ENCODE measurements at regions not wholly inside any gene's neighbourhood (a gene's known extent, or its start where the extent isn't known, plus 50 kb on each side); places are given as distances from the start of the nearest gene placed in this dataset.
A peak's percentile ranks its signal among the peaks of the same experiment; 100 is the strongest.
"Not testable (repeated sequence)": the region's sequence is repeated elsewhere in the genome, so short reads cannot be mapped to it uniquely, and the experiment has no call there.

DNA sequence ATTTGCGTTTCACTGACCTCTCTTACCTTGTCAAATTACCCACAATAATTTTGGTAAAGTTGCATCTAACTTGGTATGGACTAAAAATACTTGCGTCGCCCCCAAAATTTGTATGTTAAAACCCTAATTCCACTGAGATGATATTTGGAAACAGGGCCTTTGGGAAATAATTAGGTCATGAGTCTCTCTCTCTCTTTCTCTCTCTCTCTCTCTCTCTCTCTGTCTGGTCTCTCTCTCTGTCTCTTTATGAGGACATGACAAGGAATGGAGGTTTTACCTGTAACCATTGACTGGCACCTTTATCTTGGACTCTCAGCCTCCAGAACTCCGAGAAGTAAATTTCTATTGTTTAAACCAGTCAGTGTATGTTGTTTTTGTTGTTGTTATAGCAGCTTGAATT is 111.5 kb upstream of the BDP1 start:
- POLR2A ChIA-PET (ENCODE audit: low non-redundant PET); BruUV-seq (replicated peaks); H3K27me3 ChIP-seq (replicated peaks; ENCODE audit: insufficient read depth, low read depth, low read length, poor library complexity): not testable (repeated sequence)

DNA sequence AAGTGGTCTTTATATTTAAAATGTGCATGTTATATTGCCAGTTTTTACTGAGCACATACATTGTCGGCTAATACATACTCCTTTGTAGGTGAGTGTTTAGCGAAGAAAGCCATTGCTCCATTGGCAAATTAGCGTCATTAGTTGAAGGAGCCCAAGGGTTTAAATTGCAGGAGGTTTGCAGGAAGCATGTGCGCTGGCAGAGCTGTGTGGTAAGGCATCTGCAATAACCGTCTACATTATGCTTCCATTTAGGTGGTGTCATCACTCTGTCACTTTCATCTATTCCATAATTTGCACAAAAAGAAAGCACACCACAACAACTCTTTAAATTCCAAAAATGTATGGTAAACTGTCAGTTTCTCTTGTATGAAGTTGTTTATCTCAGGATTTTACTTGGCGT is 82.8 kb upstream of the BDP1 start:
- H3K9me3 ChIP-seq (ENCODE audit: low read depth, low read length, poor library complexity, severe bottlenecking); CTCF ChIA-PET; DNase-seq (ENCODE audit: low spot score); POLR2A ChIA-PET (ENCODE audit: low non-redundant PET); H3K36me3 ChIP-seq (ENCODE audit: insufficient read depth, low read length, poor library complexity, severe bottlenecking); intact Hi-C loops (cut with micrococcal nuclease; ENCODE audit: unreplicated experiment); BruUV-seq (replicated peaks); H3K27ac ChIP-seq (ENCODE audit: low read depth, low read length, poor library complexity, severe bottlenecking); H3K27me3 ChIP-seq (replicated peaks; ENCODE audit: insufficient read depth, low read depth, low read length, poor library complexity); H3K4me3 ChIP-seq (ENCODE audit: low read depth, low read length, poor library complexity, severe bottlenecking); H3K4me1 ChIP-seq (ENCODE audit: insufficient read depth, low read length, poor library complexity, severe bottlenecking): not testable (repeated sequence)

More for the DNA sequence above, 111.5 kb upstream of the BDP1 start:
- H3K27ac ChIP-seq (ENCODE audit: low read depth, low read length, poor library complexity, severe bottlenecking); H3K9me3 ChIP-seq (ENCODE audit: low read depth, low read length, poor library complexity, severe bottlenecking); DNase-seq (ENCODE audit: low spot score); H3K4me3 ChIP-seq (ENCODE audit: low read depth, low read length, poor library complexity, severe bottlenecking); H3K4me1 ChIP-seq (ENCODE audit: insufficient read depth, low read length, poor library complexity, severe bottlenecking); CTCF ChIA-PET; H3K36me3 ChIP-seq (ENCODE audit: insufficient read depth, low read length, poor library complexity, severe bottlenecking); intact Hi-C loops (cut with micrococcal nuclease; ENCODE audit: unreplicated experiment): not testable (repeated sequence)

DNA sequence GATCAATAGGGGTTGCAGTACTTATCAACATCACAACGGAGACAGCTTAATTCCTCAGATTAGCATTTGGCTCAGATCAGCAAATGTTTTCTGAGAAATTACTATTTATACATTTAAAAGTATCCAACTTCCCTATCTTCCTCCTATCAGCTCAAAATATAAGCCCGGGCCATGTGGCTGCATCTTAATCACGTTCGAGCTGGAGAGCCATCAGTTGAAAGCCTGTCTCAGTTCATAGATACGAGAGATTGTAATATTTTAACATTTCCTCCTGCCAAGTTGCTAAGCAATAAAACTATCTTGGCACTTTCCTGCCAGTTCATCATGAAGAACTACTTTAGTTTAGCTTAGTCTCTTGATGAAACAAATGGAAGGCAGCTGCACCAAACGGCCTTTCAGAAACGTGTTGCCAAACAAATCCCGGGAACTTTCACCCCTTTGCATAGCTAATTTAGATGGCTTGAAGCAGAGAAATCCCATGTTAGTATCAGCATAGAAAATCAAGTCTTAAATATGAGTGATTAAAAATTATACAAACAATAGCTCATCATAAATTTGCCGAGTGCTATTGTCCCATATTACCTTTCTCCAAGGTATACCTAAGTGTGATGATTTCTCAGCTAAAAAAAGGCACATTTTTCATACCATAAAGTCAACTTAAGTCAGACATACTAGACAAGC is 82.3 kb upstream of the BDP1 start:
- intact Hi-C loops (cut with micrococcal nuclease; ENCODE audit: unreplicated experiment); POLR2A ChIA-PET (ENCODE audit: low non-redundant PET); H3K27ac ChIP-seq (ENCODE audit: low read depth, low read length, poor library complexity, severe bottlenecking); H3K4me1 ChIP-seq (ENCODE audit: insufficient read depth, low read length, poor library complexity, severe bottlenecking); H3K9me3 ChIP-seq (ENCODE audit: low read depth, low read length, poor library complexity, severe bottlenecking); H3K36me3 ChIP-seq (ENCODE audit: insufficient read depth, low read length, poor library complexity, severe bottlenecking); H3K27me3 ChIP-seq (replicated peaks; ENCODE audit: insufficient read depth, low read depth, low read length, poor library complexity); H3K4me3 ChIP-seq (ENCODE audit: low read depth, low read length, poor library complexity, severe bottlenecking); BruUV-seq (replicated peaks); CTCF ChIA-PET: not testable (repeated sequence)
- peak; percentile 27 for DNase-seq (ENCODE audit: low spot score)

DNA sequence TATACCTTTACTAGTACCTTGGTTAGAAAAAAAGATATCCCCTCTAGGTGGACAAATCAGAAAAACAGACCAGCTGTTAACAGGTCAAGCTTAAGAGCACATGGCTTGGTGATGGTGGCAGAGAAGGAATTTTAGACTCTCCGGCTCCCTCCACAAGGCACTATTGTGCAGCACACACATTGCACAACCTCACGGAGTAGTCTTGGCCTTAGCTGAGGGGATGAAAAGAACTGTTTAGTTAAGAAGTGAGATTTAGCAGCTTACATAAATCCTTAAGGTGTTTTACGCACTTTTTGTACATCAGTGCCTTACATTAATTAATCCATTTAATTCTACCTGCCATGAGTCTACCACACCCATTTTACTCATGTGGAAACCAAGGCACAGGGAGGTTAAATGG is 71.2 kb upstream of the BDP1 start:
- H3K27ac ChIP-seq (ENCODE audit: low read depth, low read length, poor library complexity, severe bottlenecking); H3K4me1 ChIP-seq (ENCODE audit: insufficient read depth, low read length, poor library complexity, severe bottlenecking); H3K27me3 ChIP-seq (replicated peaks; ENCODE audit: insufficient read depth, low read depth, low read length, poor library complexity); CTCF ChIA-PET; H3K9me3 ChIP-seq (ENCODE audit: low read depth, low read length, poor library complexity, severe bottlenecking); intact Hi-C loops (cut with micrococcal nuclease; ENCODE audit: unreplicated experiment); BruUV-seq (replicated peaks); H3K4me3 ChIP-seq (ENCODE audit: low read depth, low read length, poor library complexity, severe bottlenecking); DNase-seq (ENCODE audit: low spot score); H3K36me3 ChIP-seq (ENCODE audit: insufficient read depth, low read length, poor library complexity, severe bottlenecking); POLR2A ChIA-PET (ENCODE audit: low non-redundant PET): not testable (repeated sequence)

DNA sequence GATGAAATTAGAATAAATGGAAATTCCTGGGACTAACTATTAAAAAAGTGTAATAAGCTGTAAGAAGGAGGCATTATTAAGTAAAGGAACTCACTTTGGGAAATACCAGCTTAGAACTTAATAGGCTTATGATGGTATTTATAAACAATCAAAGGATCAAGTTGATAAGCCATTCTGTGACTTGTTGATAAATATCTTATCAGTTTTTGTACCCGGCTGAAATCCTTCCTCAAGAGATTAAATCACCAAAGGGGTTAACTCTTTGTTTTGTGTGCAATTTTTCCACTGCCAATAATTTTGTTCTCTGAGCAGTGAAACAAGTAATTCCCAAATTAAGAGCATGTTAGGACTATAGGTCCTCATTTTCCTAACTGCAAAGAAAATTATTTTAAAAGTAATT is 70.7 kb upstream of the BDP1 start:
- H3K27me3 ChIP-seq (replicated peaks; ENCODE audit: insufficient read depth, low read depth, low read length, poor library complexity), result no peaks in the 10 kb centered on the region
- no peak overlapping the region for H3K27ac ChIP-seq (ENCODE audit: low read depth, low read length, poor library complexity, severe bottlenecking)
- no peaks in the 10 kb centered on the region for H3K36me3 ChIP-seq (ENCODE audit: insufficient read depth, low read length, poor library complexity, severe bottlenecking)
- H3K4me1 ChIP-seq (ENCODE audit: insufficient read depth, low read length, poor library complexity, severe bottlenecking), result no peaks in the 10 kb centered on the region
- DNase-seq (ENCODE audit: low spot score), result no peak
- intact Hi-C loops (cut with micrococcal nuclease; ENCODE audit: unreplicated experiment), result no loop called here
- no peaks in the 10 kb centered on the region for H3K9me3 ChIP-seq (ENCODE audit: low read depth, low read length, poor library complexity, severe bottlenecking)
- TF ChIP-seq EZH2 (IDR thresholded peaks at IDR 0.05; ENCODE audit: borderline replicate concordance, low read depth, low read length, poor library complexity, severe bottlenecking), result no peak
- TF ChIP-seq, protein P1, sequence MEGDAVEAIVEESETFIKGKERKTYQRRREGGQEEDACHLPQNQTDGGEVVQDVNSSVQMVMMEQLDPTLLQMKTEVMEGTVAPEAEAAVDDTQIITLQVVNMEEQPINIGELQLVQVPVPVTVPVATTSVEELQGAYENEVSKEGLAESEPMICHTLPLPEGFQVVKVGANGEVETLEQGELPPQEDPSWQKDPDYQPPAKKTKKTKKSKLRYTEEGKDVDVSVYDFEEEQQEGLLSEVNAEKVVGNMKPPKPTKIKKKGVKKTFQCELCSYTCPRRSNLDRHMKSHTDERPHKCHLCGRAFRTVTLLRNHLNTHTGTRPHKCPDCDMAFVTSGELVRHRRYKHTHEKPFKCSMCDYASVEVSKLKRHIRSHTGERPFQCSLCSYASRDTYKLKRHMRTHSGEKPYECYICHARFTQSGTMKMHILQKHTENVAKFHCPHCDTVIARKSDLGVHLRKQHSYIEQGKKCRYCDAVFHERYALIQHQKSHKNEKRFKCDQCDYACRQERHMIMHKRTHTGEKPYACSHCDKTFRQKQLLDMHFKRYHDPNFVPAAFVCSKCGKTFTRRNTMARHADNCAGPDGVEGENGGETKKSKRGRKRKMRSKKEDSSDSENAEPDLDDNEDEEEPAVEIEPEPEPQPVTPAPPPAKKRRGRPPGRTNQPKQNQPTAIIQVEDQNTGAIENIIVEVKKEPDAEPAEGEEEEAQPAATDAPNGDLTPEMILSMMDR (conservative IDR thresholded peaks at IDR 0.05; ENCODE audit: low read depth, low read length), result no peak
- POLR2A ChIA-PET (ENCODE audit: low non-redundant PET), result no interaction called here
- BruUV-seq (replicated peaks), result no TSS peak
- CTCF ChIA-PET, result no interaction called here
- no peak overlapping the region for H3K4me3 ChIP-seq (ENCODE audit: low read depth, low read length, poor library complexity, severe bottlenecking)

DNA sequence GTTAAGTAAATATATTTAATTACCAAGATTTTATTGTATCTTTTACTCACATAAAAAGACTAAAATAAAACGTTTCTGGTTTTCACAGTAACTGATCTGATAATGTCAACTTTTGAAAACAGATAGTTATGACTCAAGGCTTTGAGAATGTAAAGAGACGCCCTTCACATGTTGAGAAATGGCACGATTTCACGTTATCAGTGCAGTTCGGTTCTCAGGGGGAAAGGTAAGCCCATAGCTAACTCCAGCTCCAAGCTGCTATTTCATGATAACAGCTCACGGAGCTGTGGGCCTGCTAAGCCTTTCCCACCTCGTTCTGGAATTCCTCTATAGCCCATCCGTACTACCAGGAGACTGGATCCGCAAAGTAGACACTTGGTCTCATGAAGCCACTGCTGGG is 70.2 kb upstream of the BDP1 start:
- H3K27ac ChIP-seq (ENCODE audit: low read depth, low read length, poor library complexity, severe bottlenecking); DNase-seq (ENCODE audit: low spot score); H3K4me3 ChIP-seq (ENCODE audit: low read depth, low read length, poor library complexity, severe bottlenecking); POLR2A ChIA-PET (ENCODE audit: low non-redundant PET); intact Hi-C loops (cut with micrococcal nuclease; ENCODE audit: unreplicated experiment); H3K27me3 ChIP-seq (replicated peaks; ENCODE audit: insufficient read depth, low read depth, low read length, poor library complexity); H3K4me1 ChIP-seq (ENCODE audit: insufficient read depth, low read length, poor library complexity, severe bottlenecking); BruUV-seq (replicated peaks); H3K9me3 ChIP-seq (ENCODE audit: low read depth, low read length, poor library complexity, severe bottlenecking); H3K36me3 ChIP-seq (ENCODE audit: insufficient read depth, low read length, poor library complexity, severe bottlenecking); CTCF ChIA-PET: not testable (repeated sequence)

DNA sequence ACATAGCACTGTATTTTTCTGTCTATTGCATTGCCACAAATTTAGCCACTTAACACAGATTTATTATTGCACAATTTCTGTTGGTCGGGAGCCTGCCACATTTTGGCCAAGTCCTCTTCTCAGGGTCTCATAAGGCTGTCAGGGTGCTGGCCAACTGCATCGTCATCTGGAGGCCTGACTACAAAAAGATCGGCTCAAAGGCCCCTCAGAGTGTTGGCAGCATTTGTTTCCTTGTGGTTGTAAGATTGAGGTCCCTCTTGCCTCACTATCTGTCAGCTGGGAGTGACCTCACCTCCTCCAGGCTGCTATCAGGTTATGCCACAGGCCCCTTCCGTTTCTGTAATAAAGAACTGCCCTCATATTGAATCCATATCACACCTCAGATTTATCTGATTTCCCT is 67.3 kb upstream of the BDP1 start:
- DNase-seq (ENCODE audit: low spot score); intact Hi-C loops (cut with micrococcal nuclease; ENCODE audit: unreplicated experiment); H3K36me3 ChIP-seq (ENCODE audit: insufficient read depth, low read length, poor library complexity, severe bottlenecking); H3K9me3 ChIP-seq (ENCODE audit: low read depth, low read length, poor library complexity, severe bottlenecking); CTCF ChIA-PET; BruUV-seq (replicated peaks); H3K4me3 ChIP-seq (ENCODE audit: low read depth, low read length, poor library complexity, severe bottlenecking); H3K27ac ChIP-seq (ENCODE audit: low read depth, low read length, poor library complexity, severe bottlenecking); H3K4me1 ChIP-seq (ENCODE audit: insufficient read depth, low read length, poor library complexity, severe bottlenecking); POLR2A ChIA-PET (ENCODE audit: low non-redundant PET); H3K27me3 ChIP-seq (replicated peaks; ENCODE audit: insufficient read depth, low read depth, low read length, poor library complexity): not testable (repeated sequence)
